Activated CD4-positive, CD25-positive, alpha-beta regulatory T cell treated with anti-CD3 and anti-CD28 coated beads, Interleukin-2, amount 50 U/mL, for 72 hours (primary cell): ENCODE measurements at regions not wholly inside any gene's neighbourhood (a gene's known extent, or its start where the extent isn't known, plus 50 kb on each side); places are given as distances from the start of the nearest gene placed in this dataset.
"Not testable (repeated sequence)": the region's sequence is repeated elsewhere in the genome, so short reads cannot be mapped to it uniquely, and the experiment has no call there.

ENCODE experiments used
- DNase-seq: peaks from one replicate; pipeline ENCODE4 v3.0.0; 2021

GRCh38 chr6:168795611-168796010 is 354.6 kb downstream of the SMOC2 start:
- not testable (repeated sequence) for DNase-seq

GRCh38 chr6:168794491-168794890 is 353.5 kb downstream of the SMOC2 start:
- no peak for DNase-seq

- no peak for DNase-seq
These were observed 352.7 kb downstream of the SMOC2 start for GRCh38 chr6:168793649-168794048.

GRCh38 chr6:168791917-168792316 is 350.9 kb downstream of the SMOC2 start:
- DNase-seq = no peak

GRCh38 chr6:168789699-168790098 is 348.7 kb downstream of the SMOC2 start:
- no peak for DNase-seq

- no peak for DNase-seq
These were observed 344.9 kb downstream of the SMOC2 start for GRCh38 chr6:168785720-168786511.

GRCh38 chr6:168784426-168784825 is 343.4 kb downstream of the SMOC2 start:
- no peak for DNase-seq

GRCh38 chr6:168783720-168784119 is 342.7 kb downstream of the SMOC2 start:
- DNase-seq = no peak

GRCh38 chr6:168782187-168782751 is 341.3 kb downstream of the SMOC2 start:
- DNase-seq = no peak

GRCh38 chr6:168778201-168778600 is 337.2 kb downstream of the SMOC2 start:
- no peak for DNase-seq

- no peak for DNase-seq
These were observed 333.4 kb downstream of the SMOC2 start for GRCh38 chr6:168774381-168774780.

- no peak for DNase-seq
These were observed 332.8 kb downstream of the SMOC2 start for GRCh38 chr6:168773788-168774187.

GRCh38 chr6:168765752-168766151 is 324.8 kb downstream of the SMOC2 start:
- DNase-seq = no peak

GRCh38 chr6:168756009-168756634 is 315.1 kb downstream of the SMOC2 start:
- no peak for DNase-seq

GRCh38 chr6:168746643-168747042 is 305.7 kb downstream of the SMOC2 start:
- DNase-seq = no peak

GRCh38 chr6:168746013-168746412 is 305.0 kb downstream of the SMOC2 start:
- DNase-seq = no peak

GRCh38 chr6:168744861-168745260 is 303.9 kb downstream of the SMOC2 start:
- DNase-seq = no peak

GRCh38 chr6:168741942-168742782 is 301.2 kb downstream of the SMOC2 start:
- DNase-seq = no peak

- no peak for DNase-seq
These were observed 300.3 kb downstream of the SMOC2 start for GRCh38 chr6:168741305-168741704.

- no peak for DNase-seq
These were observed 298.4 kb downstream of the SMOC2 start for GRCh38 chr6:168739381-168739780.

- no peak for DNase-seq
These were observed 296.5 kb downstream of the SMOC2 start for GRCh38 chr6:168737481-168737880.

- no peak for DNase-seq
These were observed 296.0 kb downstream of the SMOC2 start for GRCh38 chr6:168737014-168737413.

- no peak for DNase-seq
These were observed 295.1 kb downstream of the SMOC2 start for GRCh38 chr6:168736039-168736438.
